ENCODE measurements at regions not wholly inside any gene's neighbourhood (a gene's known extent, or its start where the extent isn't known, plus 50 kb on each side); places are given as distances from the start of the nearest gene placed in this dataset.

- no peaks in the 10 kb centered on the region for H3K23me2 ChIP-seq (ENCODE audit: low read depth, low read length)
- H3K79me2 ChIP-seq (ENCODE audit: control insufficient read depth in 1 of 2, insufficient read depth in 2 of 2, low read length in 2 of 2): no peaks in the 10 kb centered on the region
- H3K27me3 ChIP-seq (replicated peaks in 1 of 4; ENCODE audit: control insufficient read depth in 3 of 4, extremely low read depth in 1 of 4, insufficient read depth in 3 of 4, low read length in 3 of 4): no peaks in the 10 kb centered on the region
- H4K91ac ChIP-seq (replicated peaks; ENCODE audit: insufficient read length, low read length): no peak overlapping the region
- H3K4me3 ChIP-seq (ENCODE audit: extremely low read depth in 1 of 4, insufficient read depth in 2 of 4, low read depth in 3 of 4, low read length in 4 of 4): no peak overlapping the region
- no peaks in the 10 kb centered on the region for H3K9me3 ChIP-seq (ENCODE audit: insufficient read depth in 2 of 2, low read depth in 1 of 2, low read length in 1 of 2)
- no peak overlapping the region for H2BK12ac ChIP-seq (ENCODE audit: low read depth, low read length)
- H2BK5ac ChIP-seq (ENCODE audit: low read depth, low read length): no peak overlapping the region
- ChIA-PET POLR2A (ENCODE audit: partially characterized antibody) (no interaction called here), CTCF (ENCODE audit: partially characterized antibody) (interaction anchor here (0.5 kb wide), 1 partner anchor 104 kb away, joined by 3 read pairs; no protein-coding TSS in a partner anchor)
- H3K23ac ChIP-seq (ENCODE audit: insufficient read length): no peak overlapping the region
- no peak overlapping the region for H2BK120ac ChIP-seq (replicated peaks; ENCODE audit: low read depth, low read length)
- H4K20me1 ChIP-seq (replicated peaks in 1 of 2; ENCODE audit: control insufficient read depth in 1 of 2, insufficient read depth in 2 of 2, low read length in 2 of 2): no peaks in the 10 kb centered on the region
- no peak overlapping the region for H2BK20ac ChIP-seq (ENCODE audit: low read length)
- no peak overlapping the region for H3K14ac ChIP-seq (ENCODE audit: insufficient read length)
- TF ChIP-seq GTF2F1 (IDR thresholded peaks at IDR 0.05; ENCODE audit: borderline replicate concordance, low read depth, low read length) (no peak), POLR2A (IDR thresholded peaks at IDR 0.05; ENCODE audit: control extremely low read depth in 1 of 2, low read depth in 2 of 2, low read length in 2 of 2) (no peak), RXRA (IDR thresholded peaks at IDR 0.05; ENCODE audit: insufficient read depth, low read depth, low read length) (no peak), ATF3 (IDR thresholded peaks at IDR 0.05; ENCODE audit: insufficient read depth, low read depth, low read length) (no peak), ASH2L (IDR thresholded peaks at IDR 0.05; ENCODE audit: low read length) (no peak)
- no peaks in the 10 kb centered on the region for H3K79me1 ChIP-seq (ENCODE audit: low read depth, low read length)
- H4K5ac ChIP-seq (ENCODE audit: insufficient read length, low read depth, low read length): no peak overlapping the region
- H3K4me2 ChIP-seq (ENCODE audit: insufficient read depth in 1 of 2, low read depth in 2 of 2, low read length in 2 of 2): no peak overlapping the region
- H3K18ac ChIP-seq (ENCODE audit: extremely low read depth, low read length): no peak overlapping the region
- FAIRE-seq (no peak), DNase-seq (ENCODE audit: low read depth in 1 of 2, low spot score in 2 of 2) (no peak)
- no peak overlapping the region for H3K27ac ChIP-seq (ENCODE audit: low read depth, low read length)
- no peak overlapping the region for H3K4ac ChIP-seq (replicated peaks; ENCODE audit: insufficient read length, low read depth, low read length)
- H3K4me1 ChIP-seq (replicated peaks in 1 of 4; ENCODE audit: control insufficient read depth in 3 of 4, insufficient read depth in 4 of 4, low read length in 3 of 4): peaks cover 0 to 10% (median 1%) of the 10 kb centered on the region in 4 experiments; a peak in 2 of 7 replicates
- 92% methylated on average over 5 of the region's 5 CpGs; no CpG with 5 or more reads in 1 of the 2 experiments for WGBS, 2 experiments (ENCODE audit: extremely low coverage in 1 of 2, insufficient coverage in 1 of 2, insufficient read length in 1 of 2, insufficient replicate concordance in 2 of 2, low coverage in 1 of 2, low lambda C conversion rate in 2 of 2, missing lambda C conversion rate in 1 of 2)
- no peak overlapping the region for H2BK15ac ChIP-seq (ENCODE audit: low read length)
- H4K8ac ChIP-seq (ENCODE audit: extremely low read depth, insufficient read depth, low read length): no peak overlapping the region
- no peak overlapping the region for H2AK5ac ChIP-seq (ENCODE audit: low read depth, low read length)
- H2AFZ ChIP-seq (ENCODE audit: low read length): no peak overlapping the region
- H3K56ac ChIP-seq (replicated peaks; ENCODE audit: insufficient read length, low read depth, low read length): no peak overlapping the region
- H3K9ac ChIP-seq (replicated peaks in 1 of 4; ENCODE audit: extremely low read depth in 1 of 4, low read depth in 3 of 4, low read length in 3 of 4): no peak overlapping the region
- H3K36me3 ChIP-seq (ENCODE audit: control insufficient read depth in 2 of 4, insufficient read depth in 4 of 4, low read length in 3 of 4): no peaks in the 10 kb centered on the region
These were observed 50.5 kb upstream of the NRP1 start for GRCh38 chr10:33385015-33385414.

Measured in H1 (cell line).